GM19328 (cell line): ENCODE measurements at regions not wholly inside any gene's neighbourhood (a gene's known extent, or its start where the extent isn't known, plus 50 kb on each side); places are given as distances from the start of the nearest gene placed in this dataset.
"Not testable (repeated sequence)": the region's sequence is repeated elsewhere in the genome, so short reads cannot be mapped to it uniquely, and the experiment has no call there.

Experiments
- ATAC-seq: cut with Tn5 transposase; IDR thresholded peaks from one replicate; pipeline ENCODE4 v1.9.1; 2021; ENCODE audit warnings: mild to moderate bottlenecking, moderate library complexity; ENCODE audit not compliant: unreplicated experiment

GRCh38 chr14:83253870-83254269 lies 1720.2 kb upstream of the SEL1L start:
- ATAC-seq, result no peak

- ATAC-seq, result no peak
These were observed 1721.5 kb upstream of the SEL1L start for GRCh38 chr14:83255015-83255726.

- no peak for ATAC-seq
These were observed 1722.1 kb upstream of the SEL1L start for GRCh38 chr14:83255727-83256090.

- no peak for ATAC-seq
These were observed 1724.1 kb upstream of the SEL1L start for GRCh38 chr14:83257466-83258439.

- ATAC-seq, result no peak
These were observed 1727.1 kb upstream of the SEL1L start for GRCh38 chr14:83260751-83261150.

GRCh38 chr14:83269583-83269982 lies 1735.9 kb upstream of the SEL1L start:
- no peak for ATAC-seq

- ATAC-seq, result no peak
These were observed 1738.0 kb upstream of the SEL1L start for GRCh38 chr14:83271663-83272062.

GRCh38 chr14:83280719-83281118 lies 1747.1 kb upstream of the SEL1L start:
- ATAC-seq, result no peak

GRCh38 chr14:83282706-83283105 lies 1749.1 kb upstream of the SEL1L start:
- no peak for ATAC-seq

- ATAC-seq, result no peak
These were observed 1753.6 kb upstream of the SEL1L start for GRCh38 chr14:83287300-83287699.

GRCh38 chr14:83289390-83289789 lies 1755.7 kb upstream of the SEL1L start:
- ATAC-seq, result no peak

GRCh38 chr14:83289896-83290295 lies 1756.2 kb upstream of the SEL1L start:
- ATAC-seq, result no peak

- ATAC-seq, result no peak
These were observed 1756.8 kb upstream of the SEL1L start for GRCh38 chr14:83290447-83290846.

- ATAC-seq, result no peak
These were observed 1758.1 kb upstream of the SEL1L start for GRCh38 chr14:83291714-83292113.

GRCh38 chr14:83294941-83295340 lies 1761.3 kb upstream of the SEL1L start:
- ATAC-seq, result no peak

GRCh38 chr14:83297361-83297760 lies 1763.7 kb upstream of the SEL1L start:
- ATAC-seq, result no peak

- not testable (repeated sequence) for ATAC-seq
These were observed 1764.4 kb upstream of the SEL1L start for GRCh38 chr14:83298016-83298415.

GRCh38 chr14:83300476-83301064 lies 1766.9 kb upstream of the SEL1L start:
- ATAC-seq, result peak; percentile 58

GRCh38 chr14:83301791-83302190 lies 1768.1 kb upstream of the SEL1L start:
- ATAC-seq, result no peak

GRCh38 chr14:83309211-83309610 lies 1775.6 kb upstream of the SEL1L start:
- no peak for ATAC-seq

GRCh38 chr14:83309833-83310232 lies 1776.2 kb upstream of the SEL1L start:
- ATAC-seq, result no peak

GRCh38 chr14:83312511-83312910 lies 1778.9 kb upstream of the SEL1L start:
- ATAC-seq, result no peak
